MM.1S (cell line): ENCODE measurements at regions not wholly inside any gene's neighbourhood (a gene's known extent, or its start where the extent isn't known, plus 50 kb on each side); places are given as distances from the start of the nearest gene placed in this dataset.

Experiments
- DNase-seq: peaks from one replicate; pipeline ENCODE4 v3.0.0-alpha.2; 2015
- H2AFZ ChIP-seq: fragments of 300-600 bp; sonication (generic); 2 replicates; pipeline ENCODE4 v1.6.0; 2016; ENCODE audit warnings: antibody characterized with exemption, low read length
- H3F3A ChIP-seq: fragments of 300-600 bp; sonication (generic); 2 replicates; pipeline ENCODE4 v1.6.1; 2016; ENCODE audit warnings: mild to moderate bottlenecking, antibody characterized with exemption, low read length, moderate library complexity, mixed read lengths; ENCODE audit not compliant: insufficient read depth
- H3K27ac ChIP-seq: fragments of 300-600 bp; sonication (generic); 2 replicates; pipeline ENCODE4 v1.5.1; 2016; ENCODE audit warnings: mild to moderate bottlenecking, low read length
- H3K27me3 ChIP-seq: fragments of 300-600 bp; sonication (generic); replicated peaks from 2 replicates; pipeline ENCODE4 v1.6.0; 2016; ENCODE audit warnings: low read length; ENCODE audit not compliant: insufficient read depth
- H3K36me3 ChIP-seq: fragments of 300-600 bp; sonication (generic); replicated peaks from 2 replicates; pipeline ENCODE4 v1.6.1; 2016; ENCODE audit warnings: mild to moderate bottlenecking, low read length, mixed read lengths; ENCODE audit not compliant: insufficient read depth
- H3K4me1 ChIP-seq: fragments of 300-600 bp; sonication (generic); 2 replicates; pipeline ENCODE4 v1.6.1; 2016; ENCODE audit warnings: low read length, mixed read lengths
- H3K4me2 ChIP-seq: fragments of 300-600 bp; sonication (generic); 2 replicates; pipeline ENCODE4 v1.6.0; 2016; ENCODE audit warnings: low read depth, low read length
- H3K4me3 ChIP-seq: fragments of 300-600 bp; sonication (generic); 2 replicates; pipeline ENCODE4 v1.5.1; 2016; ENCODE audit warnings: low read length, mixed read lengths
- H3K79me2 ChIP-seq: fragments of 300-600 bp; sonication (generic); 2 replicates; pipeline ENCODE4 v1.6.1; 2016; ENCODE audit warnings: mixed run types, low read length, mixed read lengths
- H3K9ac ChIP-seq: fragments of 300-600 bp; sonication (generic); 2 replicates; pipeline ENCODE4 v1.6.1; 2016; ENCODE audit warnings: low read length, mixed read lengths
- H3K9me2 ChIP-seq: fragments of 300-600 bp; sonication (generic); replicated peaks from 2 replicates; pipeline ENCODE4 v1.6.1; 2016; ENCODE audit warnings: mild to moderate bottlenecking, low read length, mixed read lengths; ENCODE audit not compliant: insufficient read depth
- H3K9me3 ChIP-seq: fragments of 300-600 bp; sonication (generic); replicated peaks from 2 replicates; pipeline ENCODE4 v1.6.1; 2016; ENCODE audit warnings: mild to moderate bottlenecking, low read length, mixed read lengths; ENCODE audit not compliant: insufficient read depth
- H4K20me1 ChIP-seq: fragments of 300-600 bp; sonication (generic); 2 replicates; pipeline ENCODE4 v1.6.1; 2016; ENCODE audit warnings: mild to moderate bottlenecking, low read length, moderate library complexity, mixed read lengths; ENCODE audit not compliant: insufficient read depth
- CTCF ChIP-seq: fragments of 300-600 bp; sonication (generic); IDR thresholded peaks from 2 replicates; pipeline ENCODE4 v1.5.1; 2016; ENCODE audit warnings: antibody characterized with exemption, low read length, mixed read lengths
- EZH2 ChIP-seq: fragments of 300-600 bp; sonication (generic); optimal IDR thresholded peaks from 2 replicates; pipeline ENCODE3; 2017; ENCODE audit warnings: low read depth, mild to moderate bottlenecking, antibody characterized with exemption, low read length, mixed read lengths
- EZH2phosphoT487 ChIP-seq: fragments of 300-600 bp; sonication (generic); IDR thresholded peaks from 2 replicates; pipeline ENCODE4 v1.6.1; 2018; ENCODE audit warnings: antibody characterized with exemption, low read length

- H3K9me3 ChIP-seq = no peaks in the 10 kb centered on the region
- no peaks in the 10 kb centered on the region for H3K27me3 ChIP-seq
- no peak overlapping the region for H3K9ac ChIP-seq
- H3K27ac ChIP-seq = no peak overlapping the region
- no peaks in the 10 kb centered on the region for H3K79me2 ChIP-seq
- no peaks in the 10 kb centered on the region for H3K4me1 ChIP-seq
- no peak overlapping the region for H2AFZ ChIP-seq
- TF ChIP-seq CTCF = no peak
- no peaks in the 10 kb centered on the region for H3K9me2 ChIP-seq
- no peaks in the 10 kb centered on the region for H3K36me3 ChIP-seq
- DNase-seq = no peak
- no peaks in the 10 kb centered on the region for H3F3A ChIP-seq
- no peak overlapping the region for H3K4me2 ChIP-seq
- H3K4me3 ChIP-seq = no peak overlapping the region
- H4K20me1 ChIP-seq = no peaks in the 10 kb centered on the region
Observed at GRCh38 chr10:31607481-31607880, 288.5 kb downstream of the ZEB1 start.

- no peak for TF ChIP-seq CTCF
- no peak for TF ChIP-seq EZH2phosphoT487
- no peak for TF ChIP-seq EZH2
- H3K4me3 ChIP-seq = no peak overlapping the region
- no peaks in the 10 kb centered on the region for H3K9me3 ChIP-seq
- no peaks in the 10 kb centered on the region for H3K36me3 ChIP-seq
- DNase-seq = no peak
- no peaks in the 10 kb centered on the region for H3K9me2 ChIP-seq
- H3K9ac ChIP-seq = no peak overlapping the region
- no peak overlapping the region for H3K4me2 ChIP-seq
- no peaks in the 10 kb centered on the region for H4K20me1 ChIP-seq
- H2AFZ ChIP-seq = no peak overlapping the region
- H3K27ac ChIP-seq = no peak overlapping the region
- no peaks in the 10 kb centered on the region for H3F3A ChIP-seq
- no peaks in the 10 kb centered on the region for H3K4me1 ChIP-seq
- H3K79me2 ChIP-seq = no peaks in the 10 kb centered on the region
- H3K27me3 ChIP-seq = no peaks in the 10 kb centered on the region
Observed at GRCh38 chr10:31606841-31607240, 287.8 kb downstream of the ZEB1 start.

- H3K9me3 ChIP-seq = no peaks in the 10 kb centered on the region
- DNase-seq = no peak
- H3K4me3 ChIP-seq = no peak overlapping the region
- H3K4me1 ChIP-seq = no peaks in the 10 kb centered on the region
- no peak overlapping the region for H3K4me2 ChIP-seq
- H3F3A ChIP-seq = no peaks in the 10 kb centered on the region
- no peaks in the 10 kb centered on the region for H3K9me2 ChIP-seq
- no peaks in the 10 kb centered on the region for H3K36me3 ChIP-seq
- H4K20me1 ChIP-seq = no peaks in the 10 kb centered on the region
- no peak overlapping the region for H3K27ac ChIP-seq
- TF ChIP-seq EZH2phosphoT487 = no peak
- TF ChIP-seq CTCF = no peak
- no peak for TF ChIP-seq EZH2
- no peaks in the 10 kb centered on the region for H3K27me3 ChIP-seq
- no peak overlapping the region for H3K9ac ChIP-seq
- no peaks in the 10 kb centered on the region for H3K79me2 ChIP-seq
- no peak overlapping the region for H2AFZ ChIP-seq
Observed at GRCh38 chr10:31605861-31606525, 287.0 kb downstream of the ZEB1 start.
